H9 (cell line): ENCODE measurements at regions not wholly inside any gene's neighbourhood (a gene's known extent, or its start where the extent isn't known, plus 50 kb on each side); places are given as distances from the start of the nearest gene placed in this dataset.
A peak's percentile ranks its signal among the peaks of the same experiment; 100 is the strongest.

Experiments
- DNase-seq: peaks from one replicate; pipeline ENCODE4 v3.0.0-alpha.2; 2017
- H2AFZ ChIP-seq: one replicate; pipeline ENCODE4 v1.6.1; 2013; ENCODE audit warnings: mild to moderate bottlenecking, low read length, control low read depth, moderate library complexity
- H2AK5ac ChIP-seq: 2 replicates; pipeline ENCODE4 v1.6.1; 2013; ENCODE audit warnings: low read length, control low read depth, mixed read lengths; ENCODE audit not compliant: insufficient read length
- H2BK120ac ChIP-seq: one replicate; pipeline ENCODE4 v1.6.1; 2013; ENCODE audit warnings: low read depth, mild to moderate bottlenecking, low read length, control low read depth, inconsistent platforms; ENCODE audit not compliant: poor library complexity, severe bottlenecking
- H2BK12ac ChIP-seq: 2 replicates; pipeline ENCODE4 v1.6.1; 2013; ENCODE audit warnings: low read length, control low read depth, mixed read lengths, low read depth; ENCODE audit not compliant: insufficient read length
- H2BK15ac ChIP-seq: 2 replicates; pipeline ENCODE4 v1.6.1; 2013; ENCODE audit warnings: low read depth, low read length, control low read depth
- H2BK20ac ChIP-seq: one replicate; pipeline ENCODE4 v1.6.1; 2013; ENCODE audit warnings: low read depth, mild to moderate bottlenecking, low read length, control low read depth, inconsistent platforms; ENCODE audit not compliant: poor library complexity, severe bottlenecking
- H2BK5ac ChIP-seq: 2 replicates; pipeline ENCODE4 v1.6.1; 2013; ENCODE audit warnings: low read length, control low read depth, mixed read lengths; ENCODE audit not compliant: insufficient read length
- H3K14ac ChIP-seq: 2 replicates; pipeline ENCODE4 v1.6.1; 2013; ENCODE audit warnings: low read length, control low read depth; ENCODE audit not compliant: insufficient read depth
- H3K18ac ChIP-seq: 2 replicates; pipeline ENCODE4 v1.6.1; 2013; ENCODE audit warnings: low read depth, mild to moderate bottlenecking, mixed read lengths, low read length, control low read depth; ENCODE audit not compliant: insufficient read length
- H3K23ac ChIP-seq: 2 replicates; pipeline ENCODE4 v1.6.1; 2013; ENCODE audit warnings: low read length, control low read depth, mixed read lengths, low read depth; ENCODE audit not compliant: insufficient read length
- H3K23me2 ChIP-seq: 2 replicates; pipeline ENCODE4 v1.6.1; 2013; ENCODE audit warnings: low read depth, mild to moderate bottlenecking, mixed read lengths, low read length, control low read depth; ENCODE audit not compliant: insufficient read length, poor library complexity, severe bottlenecking
- H3K27ac ChIP-seq: 2 replicates; pipeline ENCODE4 v1.5.1; 2013; ENCODE audit warnings: low read length, control low read depth, mixed read lengths, low read depth; ENCODE audit not compliant: insufficient read length
- H3K27me3 ChIP-seq: 2 replicates; pipeline ENCODE4 v1.6.1; 2013; ENCODE audit warnings: low read length, control low read depth, inconsistent platforms; ENCODE audit not compliant: insufficient read depth
- H3K4ac ChIP-seq: 2 replicates; pipeline ENCODE4 v1.6.1; 2013; ENCODE audit warnings: low read depth, mild to moderate bottlenecking, control low read depth, inconsistent platforms, low read length, moderate library complexity
- H3K4me1 ChIP-seq: 2 replicates; pipeline ENCODE4 v1.6.1; 2013; ENCODE audit warnings: low read length, control low read depth, inconsistent platforms; ENCODE audit not compliant: insufficient read depth
- H3K4me2 ChIP-seq: 2 replicates; pipeline ENCODE4 v1.6.1; 2013; ENCODE audit warnings: low read length, control low read depth, mixed read lengths; ENCODE audit not compliant: insufficient read length, insufficient read depth
- H3K56ac ChIP-seq: 2 replicates; pipeline ENCODE4 v1.6.1; 2013; ENCODE audit warnings: low read depth, mild to moderate bottlenecking, mixed read lengths, low read length, control low read depth; ENCODE audit not compliant: insufficient read length
- H3K79me1 ChIP-seq: 2 replicates; pipeline ENCODE4 v1.6.1; 2013; ENCODE audit warnings: low read depth, mild to moderate bottlenecking, moderate library complexity, low read length, control low read depth, inconsistent platforms; ENCODE audit not compliant: insufficient read depth, poor library complexity, severe bottlenecking
- H3K79me2 ChIP-seq: 2 replicates; pipeline ENCODE4 v1.6.1; 2013; ENCODE audit warnings: low read length, control low read depth, inconsistent platforms; ENCODE audit not compliant: insufficient read depth
- H3K9ac ChIP-seq: 2 replicates; pipeline ENCODE4 v1.6.1; 2013; ENCODE audit warnings: low read length, control low read depth, mixed read lengths; ENCODE audit not compliant: insufficient read length; ENCODE audit errors: extremely low read depth
- H3K9me3 ChIP-seq: one replicate; pipeline ENCODE4 v1.6.1; 2013; ENCODE audit warnings: low read depth, low read length, inconsistent platforms; ENCODE audit not compliant: control insufficient read depth
- H3T11ph ChIP-seq: one replicate; pipeline ENCODE4 v1.6.1; 2013; ENCODE audit warnings: mild to moderate bottlenecking, low read length, control low read depth, inconsistent platforms
- H4K20me1 ChIP-seq: one replicate; pipeline ENCODE4 v1.6.1; 2013; ENCODE audit not compliant: control insufficient read depth, insufficient read length, insufficient read depth
- H4K5ac ChIP-seq: 2 replicates; pipeline ENCODE4 v1.6.1; 2013; ENCODE audit warnings: low read depth, mild to moderate bottlenecking, mixed read lengths, low read length, control low read depth; ENCODE audit not compliant: insufficient read length
- H4K8ac ChIP-seq: replicated peaks from 2 replicates; pipeline ENCODE4 v1.6.1; 2013; ENCODE audit warnings: low read length, control low read depth, mixed read lengths, low read depth; ENCODE audit not compliant: insufficient read length
- H4K91ac ChIP-seq: 2 replicates; pipeline ENCODE4 v1.6.1; 2013; ENCODE audit warnings: low read depth, mild to moderate bottlenecking, moderate library complexity, mixed read lengths, low read length, control low read depth; ENCODE audit not compliant: insufficient read length
- H3K27ac Mint-ChIP-seq, 3 experiments: 2 replicates in 2 of 3; 3 replicates in 1 of 3; pipeline ENCODE4 v1.8.0; 2020 to 2021; ENCODE audit warnings: mixed read lengths in 3 of 3, mild to moderate bottlenecking in 1 of 3, moderate library complexity in 1 of 3
- H3K27me3 Mint-ChIP-seq: 2 replicates; pipeline ENCODE4 v1.8.0; 2021; ENCODE audit warnings: low read depth, mild to moderate bottlenecking, moderate library complexity, mixed read lengths
- H3K36me3 Mint-ChIP-seq, 3 experiments: 2 replicates in 2 of 3; 3 replicates in 1 of 3; pipeline ENCODE4 v1.8.0; 2020 to 2021; ENCODE audit warnings: low read depth in 3 of 3, mixed read lengths in 3 of 3; ENCODE audit not compliant: insufficient read depth in 1 of 3
- H3K4me1 Mint-ChIP-seq, 2 experiments: 2 replicates each; pipeline ENCODE4 v1.8.0; 2020; ENCODE audit warnings: mixed read lengths in 2 of 2
- H3K4me3 Mint-ChIP-seq, 2 experiments: 2 replicates in 1 of 2; 3 replicates in 1 of 2; pipeline ENCODE4 v1.8.0; 2020 to 2021; ENCODE audit warnings: mild to moderate bottlenecking in 2 of 2, mixed read lengths in 2 of 2, moderate library complexity in 1 of 2
- H3K9me3 Mint-ChIP-seq, 2 experiments: 2 replicates in 1 of 2; 3 replicates in 1 of 2; pipeline ENCODE4 v1.8.0; 2020; ENCODE audit warnings: mild to moderate bottlenecking in 2 of 2, mixed read lengths in 2 of 2, moderate library complexity in 1 of 2
- WGBS: extraction: QIAGEN DNeasy Blood & Tissue Kit; methylation state at CpG from one replicate; pipeline ENCODE4 v1.1.7; 2013; ENCODE audit warnings: missing lambda C conversion rate, low lambda C conversion rate, mixed read lengths; ENCODE audit not compliant: insufficient read length; ENCODE audit errors: extremely low coverage; 5-methylcytosine and 5-hydroxymethylcytosine counted together
- TF ChIP-seq, protein P1 (sequence below): fragments of 200-600 bp; sonication (generic); conservative IDR thresholded peaks from 3 replicates; pipeline ENCODE4 v1.8.0; 2021; ENCODE audit warnings: antibody characterized with exemption, mild to moderate bottlenecking

DNA sequence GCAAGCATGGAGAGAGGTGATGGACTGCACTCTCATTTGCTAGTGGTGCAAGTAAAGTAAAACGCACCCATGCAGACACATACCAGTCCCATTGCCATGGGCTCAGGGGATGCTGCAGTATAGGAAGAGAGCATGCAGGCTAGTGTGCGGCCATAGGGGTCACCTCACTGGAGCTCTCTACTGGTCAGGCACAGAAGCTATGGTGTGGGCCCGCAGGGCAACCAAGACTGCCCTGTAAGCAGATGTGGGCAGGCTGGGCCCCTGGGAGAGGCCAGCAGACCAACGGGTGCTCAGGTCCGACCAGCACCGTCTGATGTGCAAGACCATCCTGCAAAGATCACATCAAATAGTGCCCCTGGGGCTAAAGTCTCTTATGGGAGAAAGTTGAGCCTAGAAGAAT, 290.7 kb downstream of the HTR1B start:
- H3K14ac ChIP-seq, result no peak overlapping the region
- no peaks in the 10 kb centered on the region for H3K27me3 ChIP-seq
- H3T11ph ChIP-seq, result no peak overlapping the region
- TF ChIP-seq, protein P1, sequence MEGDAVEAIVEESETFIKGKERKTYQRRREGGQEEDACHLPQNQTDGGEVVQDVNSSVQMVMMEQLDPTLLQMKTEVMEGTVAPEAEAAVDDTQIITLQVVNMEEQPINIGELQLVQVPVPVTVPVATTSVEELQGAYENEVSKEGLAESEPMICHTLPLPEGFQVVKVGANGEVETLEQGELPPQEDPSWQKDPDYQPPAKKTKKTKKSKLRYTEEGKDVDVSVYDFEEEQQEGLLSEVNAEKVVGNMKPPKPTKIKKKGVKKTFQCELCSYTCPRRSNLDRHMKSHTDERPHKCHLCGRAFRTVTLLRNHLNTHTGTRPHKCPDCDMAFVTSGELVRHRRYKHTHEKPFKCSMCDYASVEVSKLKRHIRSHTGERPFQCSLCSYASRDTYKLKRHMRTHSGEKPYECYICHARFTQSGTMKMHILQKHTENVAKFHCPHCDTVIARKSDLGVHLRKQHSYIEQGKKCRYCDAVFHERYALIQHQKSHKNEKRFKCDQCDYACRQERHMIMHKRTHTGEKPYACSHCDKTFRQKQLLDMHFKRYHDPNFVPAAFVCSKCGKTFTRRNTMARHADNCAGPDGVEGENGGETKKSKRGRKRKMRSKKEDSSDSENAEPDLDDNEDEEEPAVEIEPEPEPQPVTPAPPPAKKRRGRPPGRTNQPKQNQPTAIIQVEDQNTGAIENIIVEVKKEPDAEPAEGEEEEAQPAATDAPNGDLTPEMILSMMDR, result no peak
- no peak overlapping the region for H3K18ac ChIP-seq
- H3K27me3 Mint-ChIP-seq, result no peaks in the 10 kb centered on the region
- no peak overlapping the region for H3K56ac ChIP-seq
- no peaks in the 10 kb centered on the region for H3K36me3 Mint-ChIP-seq
- no peak overlapping the region for H2BK120ac ChIP-seq
- H4K8ac ChIP-seq, result no peak overlapping the region
- H2BK5ac ChIP-seq, result no peak overlapping the region
- no peaks in the 10 kb centered on the region; a peak in 1 of 4 replicates for H3K4me1 Mint-ChIP-seq
- no peak overlapping the region for H3K9ac ChIP-seq
- no peak overlapping the region for H3K4me3 Mint-ChIP-seq
- no peaks in the 10 kb centered on the region for H3K23me2 ChIP-seq
- H4K20me1 ChIP-seq, result no peaks in the 10 kb centered on the region
- H4K5ac ChIP-seq, result no peak overlapping the region
- H2BK20ac ChIP-seq, result no peak overlapping the region
- no peak overlapping the region for H3K4ac ChIP-seq
- H2AK5ac ChIP-seq, result no peak overlapping the region
- no peaks in the 10 kb centered on the region for H3K4me1 ChIP-seq
- no peak overlapping the region for H4K91ac ChIP-seq
- H3K23ac ChIP-seq, result no peak overlapping the region
- H3K27ac ChIP-seq, result no peak overlapping the region
- H2BK15ac ChIP-seq, result no peak overlapping the region
- H2AFZ ChIP-seq, result no peak overlapping the region
- H2BK12ac ChIP-seq, result no peak overlapping the region
- H3K9me3 ChIP-seq, result no peaks in the 10 kb centered on the region
- no CpG with 5 or more reads among the region's 6 CpGs for WGBS
- no peak overlapping the region for H3K27ac Mint-ChIP-seq
- H3K79me1 ChIP-seq, result no peaks in the 10 kb centered on the region
- no peak overlapping the region for H3K4me2 ChIP-seq
- DNase-seq, result peak; percentile 27
- no peaks in the 10 kb centered on the region for H3K79me2 ChIP-seq
- no peaks in the 10 kb centered on the region for H3K9me3 Mint-ChIP-seq
